Natural killer cell treated with Interleukin-12 subunit alpha and Interleukin-12 subunit beta and Interleukin-15 and Interleukin-18, amount 100 ng/mL, for 72 hours (primary cell): ENCODE measurements at regions not wholly inside any gene's neighbourhood (a gene's known extent, or its start where the extent isn't known, plus 50 kb on each side); places are given as distances from the start of the nearest gene placed in this dataset.
"Not testable (repeated sequence)": the region's sequence is repeated elsewhere in the genome, so short reads cannot be mapped to it uniquely, and the experiment has no call there.

Source experiments
- ATAC-seq, 2 donors: fragments of 150-1000 bp; cut with Tn5 transposase in 1 of 2; sonication (Bioruptor Pico), chemical (Tn5 transposase) in 1 of 2; 2 replicates each; pipeline ENCODE4 v1.10.0; 2021
- DNase-seq: peaks from one replicate; pipeline ENCODE4 v3.0.0; 2022; ENCODE audit warnings: low spot score
- H3K27ac Mint-ChIP-seq, 2 donors: 1 replicate in 1 of 2; 2 replicates in 1 of 2; pipeline ENCODE4 v1.8.0; 2022; ENCODE audit warnings: mixed read lengths in 2 of 2, mild to moderate bottlenecking in 1 of 2, moderate library complexity in 1 of 2
- H3K27me3 Mint-ChIP-seq, 2 donors: 1 replicate in 1 of 2; 2 replicates in 1 of 2; pipeline ENCODE4 v1.8.0; 2022; ENCODE audit warnings: mixed read lengths in 2 of 2
- H3K36me3 Mint-ChIP-seq: one replicate; pipeline ENCODE4 v1.8.0; 2022; ENCODE audit warnings: mixed read lengths
- H3K4me1 Mint-ChIP-seq, 2 donors: 1 replicate in 1 of 2; 2 replicates in 1 of 2; pipeline ENCODE4 v1.8.0; 2022; ENCODE audit warnings: low read depth in 2 of 2, mixed read lengths in 2 of 2, mild to moderate bottlenecking in 1 of 2
- H3K4me3 Mint-ChIP-seq: one replicate; pipeline ENCODE4 v1.8.0; 2022; ENCODE audit warnings: mixed read lengths
- H3K9me3 Mint-ChIP-seq: 2 replicates; pipeline ENCODE4 v1.8.0; 2022; ENCODE audit warnings: mixed read lengths

DNA sequence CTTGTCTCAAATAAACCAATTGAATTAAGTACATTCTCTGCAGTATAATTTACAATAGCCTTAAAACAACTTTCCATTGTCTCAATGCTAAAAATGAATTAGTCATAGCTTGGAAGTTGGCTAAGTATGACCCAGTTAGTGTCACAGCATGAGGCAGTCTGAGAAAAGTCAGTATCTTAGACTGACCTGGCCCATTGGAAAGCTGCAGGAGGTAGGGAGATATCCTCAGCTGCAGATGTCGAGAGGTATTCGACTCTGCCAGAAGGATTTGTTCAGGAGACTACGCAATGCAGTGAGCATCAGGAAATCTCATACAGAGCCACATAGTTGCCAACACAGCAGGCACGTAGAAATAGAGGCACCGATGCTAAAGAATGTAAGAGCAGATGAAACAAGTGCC, 350.9 kb upstream of the NRSN1 start:
- Mint-ChIP-seq H3K4me3 (no peak overlapping the region), H3K4me1 (no peaks in the 10 kb centered on the region), H3K27ac (no peak overlapping the region), H3K9me3 (peaks cover 6% of the 10 kb centered on the region), H3K36me3 (no peaks in the 10 kb centered on the region), H3K27me3 (no peaks in the 10 kb centered on the region)
- DNase-seq (no peak), ATAC-seq (no peak)

DNA sequence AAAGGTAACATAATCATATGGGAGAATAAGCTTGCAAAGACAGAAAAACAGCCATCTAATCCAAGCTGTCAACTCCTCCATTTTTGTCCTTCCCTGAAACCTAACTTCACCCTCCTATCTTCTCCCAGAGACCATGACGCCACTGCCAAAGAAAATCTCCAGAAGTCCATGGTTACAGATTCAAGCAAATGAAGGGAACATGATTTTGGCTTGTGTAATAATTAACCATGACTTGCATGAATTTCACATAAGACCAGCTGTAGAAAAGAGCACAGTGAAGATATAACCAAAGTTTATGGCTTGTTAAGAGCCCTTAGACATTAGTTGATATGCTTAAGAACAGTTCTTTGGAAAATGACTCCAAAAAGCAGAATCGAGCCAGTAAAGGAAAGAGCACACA, 342.1 kb upstream of the NRSN1 start:
- H3K9me3 Mint-ChIP-seq = peaks cover 12% of the 10 kb centered on the region
- DNase-seq = no peak
- H3K4me3 Mint-ChIP-seq = no peak overlapping the region
- no peaks in the 10 kb centered on the region for H3K36me3 Mint-ChIP-seq
- H3K4me1 Mint-ChIP-seq = no peaks in the 10 kb centered on the region
- H3K27me3 Mint-ChIP-seq = no peaks in the 10 kb centered on the region
- ATAC-seq = no peak
- H3K27ac Mint-ChIP-seq = no peak overlapping the region

DNA sequence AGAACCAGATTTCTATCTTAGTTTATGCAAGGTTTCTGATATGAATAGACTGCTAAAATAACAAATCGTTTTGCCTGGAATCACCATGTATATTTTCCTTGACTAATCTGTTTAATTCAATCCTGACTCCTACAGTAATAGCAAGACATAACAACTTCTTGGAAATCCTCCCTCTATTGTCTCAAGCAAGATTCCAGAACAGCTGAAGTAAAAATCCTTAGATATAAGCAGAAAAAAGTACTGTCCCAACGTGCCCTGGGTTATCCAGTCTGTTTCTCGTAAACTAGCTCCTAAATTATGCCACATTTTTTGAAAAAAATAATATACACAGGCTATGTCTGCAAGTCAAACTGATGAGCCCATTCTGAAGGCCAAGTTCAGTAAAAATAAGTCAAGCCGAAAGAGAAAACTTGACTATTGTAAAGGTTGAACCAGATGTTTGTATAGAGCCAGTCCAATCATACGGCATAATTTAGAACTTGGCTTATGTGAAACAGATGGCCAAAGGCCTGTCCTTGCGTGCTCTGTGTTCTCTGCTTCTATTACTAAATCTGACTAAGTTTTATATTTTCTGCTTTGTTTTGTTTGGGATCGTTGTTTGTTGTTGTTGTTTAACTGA, 341.6 kb upstream of the NRSN1 start:
- Mint-ChIP-seq H3K9me3 (peaks cover 12% of the 10 kb centered on the region), H3K4me1 (no peaks in the 10 kb centered on the region), H3K27ac (no peak overlapping the region), H3K4me3 (no peak overlapping the region), H3K27me3 (no peaks in the 10 kb centered on the region), H3K36me3 (no peaks in the 10 kb centered on the region)
- ATAC-seq (no peak), DNase-seq (no peak)

DNA sequence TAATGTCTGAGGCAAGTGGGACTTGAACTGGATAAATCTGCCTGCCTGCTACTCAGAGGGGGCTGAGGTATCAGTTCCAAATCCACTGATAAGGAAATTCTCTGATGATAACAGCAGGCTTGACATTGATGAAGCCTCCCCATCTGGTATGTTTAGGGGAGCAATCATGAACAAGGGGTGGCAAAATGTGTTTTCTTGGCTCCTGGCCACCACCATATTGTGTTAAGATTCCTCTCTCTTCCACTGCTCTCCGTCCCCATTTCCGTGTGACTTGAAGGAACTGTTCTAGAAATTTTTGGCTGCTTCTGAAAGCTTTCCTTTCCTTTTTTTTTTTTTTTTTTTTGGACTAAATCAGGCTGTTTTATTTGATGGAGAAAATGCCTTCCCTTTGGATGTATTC, 335.3 kb upstream of the NRSN1 start:
- H3K4me1 Mint-ChIP-seq = no peaks in the 10 kb centered on the region
- no peak overlapping the region for H3K27ac Mint-ChIP-seq
- peaks cover 13% of the 10 kb centered on the region for H3K9me3 Mint-ChIP-seq
- H3K27me3 Mint-ChIP-seq = no peaks in the 10 kb centered on the region
- ATAC-seq = no peak
- DNase-seq = no peak
- H3K4me3 Mint-ChIP-seq = no peak overlapping the region
- no peaks in the 10 kb centered on the region for H3K36me3 Mint-ChIP-seq

DNA sequence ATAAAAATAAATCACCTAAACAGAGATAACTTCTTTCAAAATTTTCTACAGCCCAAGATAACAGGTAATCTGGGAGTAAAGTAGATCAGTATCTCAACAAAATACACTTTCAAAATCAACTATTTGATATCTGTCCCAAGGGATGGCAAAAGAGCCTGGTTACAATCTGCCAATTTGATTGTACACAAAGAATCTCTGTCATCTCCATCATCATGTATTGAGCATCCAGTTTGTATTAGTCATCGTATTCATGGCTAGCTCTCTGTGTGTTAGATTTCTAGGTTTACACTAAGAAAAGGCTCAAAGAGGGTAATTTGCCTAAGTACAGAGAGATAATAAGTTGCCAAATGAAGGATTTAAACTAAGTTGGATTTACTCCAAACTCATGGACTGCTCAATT, 329.0 kb upstream of the NRSN1 start:
- no peak for DNase-seq
- Mint-ChIP-seq H3K9me3 (peaks cover 7% of the 10 kb centered on the region), H3K27ac (no peak overlapping the region), H3K27me3 (no peaks in the 10 kb centered on the region), H3K36me3 (no peaks in the 10 kb centered on the region), H3K4me3 (no peak overlapping the region), H3K4me1 (no peaks in the 10 kb centered on the region)
- no peak for ATAC-seq

- H3K4me1 Mint-ChIP-seq, H3K27me3 Mint-ChIP-seq, H3K27ac Mint-ChIP-seq, DNase-seq, ATAC-seq, H3K9me3 Mint-ChIP-seq, H3K36me3 Mint-ChIP-seq, H3K4me3 Mint-ChIP-seq: not testable (repeated sequence)
These were observed 321.7 kb upstream of the NRSN1 start for GRCh38 chr6:23804289-23804688.

GRCh38 chr6:23821141-23821540, 304.9 kb upstream of the NRSN1 start:
- not testable (repeated sequence) for H3K4me1 Mint-ChIP-seq, H3K27ac Mint-ChIP-seq, ATAC-seq, H3K27me3 Mint-ChIP-seq, DNase-seq, H3K36me3 Mint-ChIP-seq, H3K4me3 Mint-ChIP-seq
- peaks cover 15% of the 10 kb centered on the region for H3K9me3 Mint-ChIP-seq

GRCh38 chr6:23823421-23823820, 302.6 kb upstream of the NRSN1 start:
- Mint-ChIP-seq H3K4me1 (no peaks in the 10 kb centered on the region), H3K36me3 (peaks cover 1% of the 10 kb centered on the region), H3K27me3 (no peaks in the 10 kb centered on the region), H3K9me3 (peaks cover 9% of the 10 kb centered on the region), H3K27ac (no peak overlapping the region), H3K4me3 (no peak overlapping the region)
- DNase-seq (no peak), ATAC-seq (no peak)

- H3K4me3 Mint-ChIP-seq = no peak overlapping the region
- DNase-seq (no peak), ATAC-seq (no peak)
- no peak overlapping the region for H3K27ac Mint-ChIP-seq
- no peaks in the 10 kb centered on the region for H3K4me1 Mint-ChIP-seq
- no peaks in the 10 kb centered on the region for H3K27me3 Mint-ChIP-seq
- H3K9me3 Mint-ChIP-seq = peaks cover 4% of the 10 kb centered on the region
- no peaks in the 10 kb centered on the region for H3K36me3 Mint-ChIP-seq
These were observed 299.4 kb upstream of the NRSN1 start for GRCh38 chr6:23826572-23826971.

DNA sequence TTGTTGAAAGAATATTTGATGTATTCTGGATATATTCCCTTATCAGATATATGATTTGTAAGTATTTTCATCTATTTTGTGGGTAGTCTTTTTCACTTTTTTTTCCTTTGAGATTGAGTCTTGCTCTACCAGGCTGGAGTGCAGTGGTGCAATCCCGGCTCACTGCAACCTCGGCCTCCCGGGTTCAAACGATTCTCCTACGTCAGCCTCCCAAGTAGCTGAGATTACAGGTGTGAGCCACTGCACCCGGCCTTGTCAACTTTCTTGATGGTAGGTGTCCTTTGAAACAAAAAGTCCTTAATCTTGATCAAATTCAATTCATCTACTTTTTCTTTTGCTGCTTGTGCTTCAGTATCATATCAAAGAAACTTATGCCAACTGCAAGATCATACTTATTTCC, 297.2 kb upstream of the NRSN1 start:
- Mint-ChIP-seq H3K27me3 (no peaks in the 10 kb centered on the region), H3K9me3 (peaks cover 10% of the 10 kb centered on the region), H3K4me3 (no peak overlapping the region), H3K36me3 (no peaks in the 10 kb centered on the region), H3K27ac (no peak overlapping the region), H3K4me1 (no peaks in the 10 kb centered on the region)
- no peak for ATAC-seq
- no peak for DNase-seq

DNA sequence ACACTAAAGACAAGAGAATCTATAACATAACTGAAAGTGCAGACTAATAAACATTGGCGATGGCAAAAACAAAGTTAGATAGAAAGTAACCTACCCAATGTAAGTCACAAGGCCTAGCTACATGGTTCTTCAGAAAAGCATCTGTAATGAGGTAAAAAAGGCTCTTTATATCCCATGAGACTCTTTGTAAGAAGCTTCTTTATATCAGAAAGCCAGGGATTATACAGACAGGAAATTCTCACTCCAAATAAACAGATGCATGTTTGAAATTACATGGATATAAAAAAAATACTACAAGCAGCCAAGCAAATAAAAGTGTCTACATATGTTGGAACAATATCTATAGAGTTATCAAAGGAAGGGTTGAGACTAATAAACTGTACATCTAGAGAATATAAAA, 284.9 kb upstream of the NRSN1 start:
- no peaks in the 10 kb centered on the region for H3K36me3 Mint-ChIP-seq
- no peaks in the 10 kb centered on the region for H3K27me3 Mint-ChIP-seq
- ATAC-seq (no peak), DNase-seq (no peak)
- H3K4me1 Mint-ChIP-seq = no peaks in the 10 kb centered on the region
- H3K9me3 Mint-ChIP-seq = peaks cover 12% of the 10 kb centered on the region
- H3K4me3 Mint-ChIP-seq = no peak overlapping the region
- no peak overlapping the region for H3K27ac Mint-ChIP-seq

DNA sequence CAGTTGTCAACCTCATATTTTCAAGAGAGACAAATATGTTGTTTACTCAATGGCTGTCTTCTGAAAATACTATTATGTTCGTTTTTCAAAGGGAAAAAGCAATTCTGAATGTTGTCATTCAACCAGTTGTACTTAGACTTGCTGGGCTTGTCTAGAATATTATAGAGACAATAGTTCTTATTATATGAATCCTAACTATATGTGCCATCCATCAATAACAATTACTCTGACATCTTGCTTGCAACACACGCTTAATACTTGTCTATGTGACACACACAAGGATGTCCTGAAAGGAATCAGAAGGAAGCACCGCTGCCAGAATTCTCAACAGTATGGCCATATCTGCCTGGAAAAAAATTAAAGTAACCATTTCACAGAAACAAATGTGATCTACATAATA, 283.3 kb upstream of the NRSN1 start:
- Mint-ChIP-seq H3K4me1 (no peaks in the 10 kb centered on the region), H3K4me3 (no peak overlapping the region), H3K36me3 (no peaks in the 10 kb centered on the region), H3K27me3 (no peaks in the 10 kb centered on the region), H3K9me3 (peaks cover 12% of the 10 kb centered on the region), H3K27ac (no peak overlapping the region)
- no peak for DNase-seq
- no peak for ATAC-seq

DNA sequence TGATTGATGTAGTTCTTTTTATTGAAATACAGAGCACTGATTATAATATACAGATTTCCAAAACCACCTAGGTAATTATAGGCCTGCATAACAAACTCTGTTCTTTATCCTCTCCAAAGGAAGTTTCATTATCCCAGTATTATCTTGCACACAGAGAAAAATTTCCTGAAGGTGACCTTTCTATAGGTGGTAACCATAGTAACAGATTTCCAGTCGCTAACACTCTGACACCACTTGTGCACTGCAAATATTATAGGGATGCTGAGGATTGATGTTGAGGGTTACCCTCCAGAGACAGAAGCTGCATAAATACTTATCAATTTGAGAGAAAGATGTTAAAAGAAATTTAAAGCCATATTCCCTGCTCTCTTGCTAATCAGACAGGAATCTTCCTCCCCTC, 274.5 kb upstream of the NRSN1 start:
- no peak overlapping the region for H3K27ac Mint-ChIP-seq
- ATAC-seq = no peak
- H3K4me3 Mint-ChIP-seq = no peak overlapping the region
- no peaks in the 10 kb centered on the region for H3K9me3 Mint-ChIP-seq
- no peak for DNase-seq
- no peaks in the 10 kb centered on the region for H3K36me3 Mint-ChIP-seq
- H3K27me3 Mint-ChIP-seq = no peaks in the 10 kb centered on the region
- H3K4me1 Mint-ChIP-seq = no peaks in the 10 kb centered on the region

DNA sequence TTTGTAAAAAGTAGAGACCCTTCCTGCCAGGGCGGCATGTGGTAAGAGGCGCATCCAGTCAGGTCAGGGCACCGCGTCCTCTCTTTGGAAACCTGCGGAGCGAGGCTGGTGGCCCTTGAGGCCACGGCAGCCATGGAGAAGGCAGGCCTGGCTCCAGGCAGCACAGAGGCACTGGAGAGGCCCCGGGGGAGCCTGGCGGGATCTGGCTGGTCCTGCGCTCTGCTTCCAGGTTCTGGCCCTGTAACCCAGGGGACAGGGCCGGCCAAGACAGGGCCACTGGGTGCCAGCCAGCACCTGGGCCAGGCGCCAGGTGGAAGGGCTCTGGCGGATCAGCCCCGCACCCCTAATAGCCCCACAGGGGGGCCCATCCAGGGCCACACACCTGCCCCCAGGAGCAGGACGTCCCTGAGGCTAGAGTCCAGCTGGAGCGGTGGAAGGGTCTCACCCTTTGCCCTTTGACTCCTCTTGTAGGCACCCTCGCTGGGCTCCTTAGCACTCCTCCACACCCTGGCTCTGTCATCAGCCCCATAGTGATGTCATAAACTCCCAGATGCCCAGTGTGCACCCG, 272.4 kb upstream of the NRSN1 start:
- not testable (repeated sequence) for H3K4me1 Mint-ChIP-seq, H3K4me3 Mint-ChIP-seq, H3K27ac Mint-ChIP-seq, H3K36me3 Mint-ChIP-seq, ATAC-seq, H3K27me3 Mint-ChIP-seq, H3K9me3 Mint-ChIP-seq, DNase-seq

DNA sequence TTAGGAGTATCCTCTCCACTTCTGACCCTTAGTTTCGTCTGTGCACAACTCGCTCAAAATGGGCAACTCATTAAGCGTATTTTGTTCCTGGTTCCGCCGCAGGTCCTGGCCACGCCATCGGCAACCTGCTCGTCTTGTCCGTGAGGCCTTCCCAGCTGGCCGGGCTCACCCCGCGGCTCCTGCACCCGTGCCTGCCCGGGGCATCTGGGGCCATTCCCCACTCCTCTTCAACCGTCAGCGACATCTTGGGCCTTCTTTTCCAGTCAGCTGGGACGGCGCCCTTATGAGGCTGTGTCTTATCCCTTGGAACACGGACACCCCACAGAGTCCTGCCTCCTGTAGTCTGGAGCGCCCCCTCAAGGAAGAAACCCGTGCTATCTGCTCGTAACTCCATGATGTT, 271.9 kb upstream of the NRSN1 start:
- H3K4me1 Mint-ChIP-seq, H3K27ac Mint-ChIP-seq: not testable (repeated sequence)

More for the DNA sequence above, 271.9 kb upstream of the NRSN1 start:
- H3K9me3 Mint-ChIP-seq, H3K4me3 Mint-ChIP-seq, H3K36me3 Mint-ChIP-seq, DNase-seq, H3K27me3 Mint-ChIP-seq, ATAC-seq: not testable (repeated sequence)
